Esophagus mucosa (tissue), 1 donor: ENCODE measurements at regions not wholly inside any gene's neighbourhood (a gene's known extent, or its start where the extent isn't known, plus 50 kb on each side); places are given as distances from the start of the nearest gene placed in this dataset.

ENCODE experiments used
- ATAC-seq: fragments of 200-7000 bp; cut with Tn5 transposase; one replicate; pipeline ENCODE4 v1.9.1; 2020
- donor health status: DM: yes; HTN: yes; CAD: no.

- ATAC-seq: no peak
Observed at GRCh38 chr5:125583321-125584139, 837.1 kb upstream of the ZNF608 start.

- no peak for ATAC-seq
Observed at GRCh38 chr5:125584140-125584520, 837.7 kb upstream of the ZNF608 start.

GRCh38 chr5:125587631-125588030, 835.6 kb upstream of the GRAMD2B start:
- ATAC-seq: no peak

GRCh38 chr5:125592856-125593255, 830.4 kb upstream of the GRAMD2B start:
- ATAC-seq: no peak

- ATAC-seq: no peak
Observed at GRCh38 chr5:125595095-125595494, 828.1 kb upstream of the GRAMD2B start.

- ATAC-seq: no peak
Observed at GRCh38 chr5:125595845-125596244, 827.4 kb upstream of the GRAMD2B start.

GRCh38 chr5:125597338-125597737, 825.9 kb upstream of the GRAMD2B start:
- ATAC-seq: no peak

- ATAC-seq: no peak
Observed at GRCh38 chr5:125600559-125600958, 822.6 kb upstream of the GRAMD2B start.

- ATAC-seq: no peak
Observed at GRCh38 chr5:125602184-125602583, 821.0 kb upstream of the GRAMD2B start.

GRCh38 chr5:125603321-125603720, 819.9 kb upstream of the GRAMD2B start:
- no peak for ATAC-seq

GRCh38 chr5:125604104-125604503, 819.1 kb upstream of the GRAMD2B start:
- no peak for ATAC-seq

- ATAC-seq: no peak
Observed at GRCh38 chr5:125607018-125607417, 816.2 kb upstream of the GRAMD2B start.

- ATAC-seq: no peak
Observed at GRCh38 chr5:125609011-125609410, 814.2 kb upstream of the GRAMD2B start.

- ATAC-seq: no peak
Observed at GRCh38 chr5:125610892-125611291, 812.3 kb upstream of the GRAMD2B start.

GRCh38 chr5:125611541-125611940, 811.7 kb upstream of the GRAMD2B start:
- no peak for ATAC-seq

GRCh38 chr5:125612181-125612721, 811.0 kb upstream of the GRAMD2B start:
- ATAC-seq: no peak

GRCh38 chr5:125612776-125613175, 810.4 kb upstream of the GRAMD2B start:
- no peak for ATAC-seq

GRCh38 chr5:125630237-125630636, 793.0 kb upstream of the GRAMD2B start:
- no peak for ATAC-seq

GRCh38 chr5:125633523-125633922, 789.7 kb upstream of the GRAMD2B start:
- no peak for ATAC-seq

- no peak for ATAC-seq
Observed at GRCh38 chr5:125634216-125634835, 788.9 kb upstream of the GRAMD2B start.

GRCh38 chr5:125639858-125640257, 783.4 kb upstream of the GRAMD2B start:
- no peak for ATAC-seq

- ATAC-seq: no peak
Observed at GRCh38 chr5:125652761-125653160, 770.4 kb upstream of the GRAMD2B start.

- no peak for ATAC-seq
Observed at GRCh38 chr5:125654392-125654791, 768.8 kb upstream of the GRAMD2B start.

GRCh38 chr5:125655156-125655555, 768.1 kb upstream of the GRAMD2B start:
- ATAC-seq: no peak
